ENCODE measurements at regions not wholly inside any gene's neighbourhood (a gene's known extent, or its start where the extent isn't known, plus 50 kb on each side); places are given as distances from the start of the nearest gene placed in this dataset.

DNA sequence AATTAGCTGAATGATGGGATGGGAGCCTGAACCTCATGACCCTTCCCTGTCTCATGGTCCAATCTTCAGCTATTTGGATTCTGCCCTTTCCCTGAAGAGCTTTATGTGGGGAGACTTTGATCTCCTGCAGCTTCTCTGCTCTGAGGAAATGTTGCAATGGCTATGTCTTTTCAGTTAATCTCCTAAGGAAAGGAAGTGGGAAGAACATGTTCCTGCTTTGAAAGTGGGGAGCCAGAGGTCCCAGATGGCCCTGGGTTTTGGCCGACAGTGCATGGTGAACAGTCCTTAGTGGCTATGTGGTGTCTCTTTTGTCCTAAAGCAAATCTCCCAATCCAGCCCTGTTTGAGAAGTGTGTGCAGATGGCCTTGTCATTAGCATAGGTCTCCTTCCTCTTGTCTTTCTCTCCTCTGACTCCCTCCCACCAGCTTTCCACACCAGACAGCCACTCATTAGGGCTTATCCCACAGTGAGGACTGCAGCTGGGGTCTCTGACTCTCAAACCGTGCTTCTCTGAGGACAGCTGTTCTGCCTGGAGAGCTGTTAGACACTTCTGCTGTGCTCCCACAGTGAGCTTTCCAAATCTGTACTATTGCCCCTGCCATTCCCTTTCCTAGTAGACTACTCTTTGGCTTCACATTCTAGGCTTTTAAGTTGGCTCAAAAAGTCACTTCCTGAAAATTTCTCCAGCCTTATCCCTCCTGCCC is 365.8 kb upstream of the UMPS start:
- TF ChIP-seq, protein P1, sequence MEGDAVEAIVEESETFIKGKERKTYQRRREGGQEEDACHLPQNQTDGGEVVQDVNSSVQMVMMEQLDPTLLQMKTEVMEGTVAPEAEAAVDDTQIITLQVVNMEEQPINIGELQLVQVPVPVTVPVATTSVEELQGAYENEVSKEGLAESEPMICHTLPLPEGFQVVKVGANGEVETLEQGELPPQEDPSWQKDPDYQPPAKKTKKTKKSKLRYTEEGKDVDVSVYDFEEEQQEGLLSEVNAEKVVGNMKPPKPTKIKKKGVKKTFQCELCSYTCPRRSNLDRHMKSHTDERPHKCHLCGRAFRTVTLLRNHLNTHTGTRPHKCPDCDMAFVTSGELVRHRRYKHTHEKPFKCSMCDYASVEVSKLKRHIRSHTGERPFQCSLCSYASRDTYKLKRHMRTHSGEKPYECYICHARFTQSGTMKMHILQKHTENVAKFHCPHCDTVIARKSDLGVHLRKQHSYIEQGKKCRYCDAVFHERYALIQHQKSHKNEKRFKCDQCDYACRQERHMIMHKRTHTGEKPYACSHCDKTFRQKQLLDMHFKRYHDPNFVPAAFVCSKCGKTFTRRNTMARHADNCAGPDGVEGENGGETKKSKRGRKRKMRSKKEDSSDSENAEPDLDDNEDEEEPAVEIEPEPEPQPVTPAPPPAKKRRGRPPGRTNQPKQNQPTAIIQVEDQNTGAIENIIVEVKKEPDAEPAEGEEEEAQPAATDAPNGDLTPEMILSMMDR (conservative IDR thresholded peaks at IDR 0.05) = no peak
- TF ChIP-seq EZH2 (IDR thresholded peaks at IDR 0.05; ENCODE audit: low read depth) = no peak
